H1 (cell line): ENCODE measurements at regions not wholly inside any gene's neighbourhood (a gene's known extent, or its start where the extent isn't known, plus 50 kb on each side); places are given as distances from the start of the nearest gene placed in this dataset.

Experiments
- ASH2L ChIP-seq: fragments of 200-600, 300-600 bp; sonication (generic); IDR thresholded peaks from one replicate; pipeline ENCODE4 v1.7.1; 2017; ENCODE audit warnings: low read length
- ATF2 ChIP-seq: IDR thresholded peaks from 2 replicates; pipeline ENCODE4 v1.6.1; 2012; ENCODE audit warnings: low read length, inconsistent platforms
- JUN ChIP-seq: IDR thresholded peaks from 2 replicates; pipeline ENCODE4 v1.6.1; 2011; ENCODE audit warnings: low read depth, mild to moderate bottlenecking, improper control_type of control experiment, low read length
- JUND ChIP-seq: IDR thresholded peaks from 2 replicates; pipeline ENCODE4 v1.6.1; 2011; ENCODE audit warnings: mild to moderate bottlenecking, improper control_type of control experiment, low read length
- MAX ChIP-seq: IDR thresholded peaks from 2 replicates; pipeline ENCODE4 v1.6.1; 2012; ENCODE audit warnings: inconsistent platforms
- POLR2A ChIP-seq, 2 experiments: IDR thresholded peaks; 1 replicate in 1 of 2; 2 replicates in 1 of 2; pipeline ENCODE4 v1.6.1; 2011; ENCODE audit warnings: low read depth in 2 of 2, low read length in 2 of 2, mild to moderate bottlenecking in 2 of 2; ENCODE audit errors: control extremely low read depth in 1 of 2
- POLR2AphosphoS5 ChIP-seq: IDR thresholded peaks from 2 replicates; pipeline ENCODE4 v1.6.1; 2011; ENCODE audit warnings: low read depth, low read length
- SP2 ChIP-seq: IDR thresholded peaks from 2 replicates; pipeline ENCODE4 v1.6.1; 2012; ENCODE audit warnings: mild to moderate bottlenecking, low read length, inconsistent platforms
- TF ChIP-seq, protein P1 (sequence below), 3 experiments: IDR thresholded peaks; 1 replicate in 2 of 3; 2 replicates in 1 of 3; pipeline versions ENCODE4 v1.5.1 to v1.6.1; 2011; ENCODE audit warnings: low read length in 3 of 3, mild to moderate bottlenecking in 3 of 3, inconsistent platforms in 2 of 3, low read depth in 1 of 3, moderate library complexity in 1 of 3; ENCODE audit not compliant: insufficient read depth in 1 of 3; ENCODE audit errors: control extremely low read depth in 1 of 3

- TF ChIP-seq POLR2AphosphoS5 (no peak), ATF2 (no peak), SP2 (no peak), MAX (no peak), ASH2L (no peak), JUND (no peak), JUN (no peak), POLR2A (IDR thresholded peaks at IDR 0.05; ENCODE audit: control extremely low read depth in 1 of 2, low read depth in 2 of 2, low read length in 2 of 2) (no peak)
- TF ChIP-seq, protein P1, sequence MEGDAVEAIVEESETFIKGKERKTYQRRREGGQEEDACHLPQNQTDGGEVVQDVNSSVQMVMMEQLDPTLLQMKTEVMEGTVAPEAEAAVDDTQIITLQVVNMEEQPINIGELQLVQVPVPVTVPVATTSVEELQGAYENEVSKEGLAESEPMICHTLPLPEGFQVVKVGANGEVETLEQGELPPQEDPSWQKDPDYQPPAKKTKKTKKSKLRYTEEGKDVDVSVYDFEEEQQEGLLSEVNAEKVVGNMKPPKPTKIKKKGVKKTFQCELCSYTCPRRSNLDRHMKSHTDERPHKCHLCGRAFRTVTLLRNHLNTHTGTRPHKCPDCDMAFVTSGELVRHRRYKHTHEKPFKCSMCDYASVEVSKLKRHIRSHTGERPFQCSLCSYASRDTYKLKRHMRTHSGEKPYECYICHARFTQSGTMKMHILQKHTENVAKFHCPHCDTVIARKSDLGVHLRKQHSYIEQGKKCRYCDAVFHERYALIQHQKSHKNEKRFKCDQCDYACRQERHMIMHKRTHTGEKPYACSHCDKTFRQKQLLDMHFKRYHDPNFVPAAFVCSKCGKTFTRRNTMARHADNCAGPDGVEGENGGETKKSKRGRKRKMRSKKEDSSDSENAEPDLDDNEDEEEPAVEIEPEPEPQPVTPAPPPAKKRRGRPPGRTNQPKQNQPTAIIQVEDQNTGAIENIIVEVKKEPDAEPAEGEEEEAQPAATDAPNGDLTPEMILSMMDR (IDR thresholded peaks at IDR 0.05; ENCODE audit: control extremely low read depth in 1 of 3, insufficient read depth in 1 of 3, low read depth in 1 of 3, low read length in 3 of 3) = no peak
Measured at GRCh38 chr5:165119175-165119574, 1613.8 kb downstream of the MAT2B start.
